Prostate gland (tissue), 2 donors: ENCODE measurements at regions not wholly inside any gene's neighbourhood (a gene's known extent, or its start where the extent isn't known, plus 50 kb on each side); places are given as distances from the start of the nearest gene placed in this dataset.

ENCODE experiments used
- POLR2AphosphoS5 ChIP-seq: sonication (generic); formaldehyde crosslinking; IDR thresholded peaks from one replicate; pipeline ENCODE4 v1.6.1; 2017; ENCODE audit warnings: antibody characterized with exemption
- TF ChIP-seq, protein P1 (sequence below), 4 experiments: fragments of 200-600 bp in 2 of 4; fragments of 450-650 bp in 2 of 4; sonication (generic) in 2 of 4; IDR thresholded peaks; 1 replicate in 3 of 4; 2 replicates in 1 of 4; pipeline ENCODE4 v1.5.1; 2016 to 2019; ENCODE audit warnings: antibody characterized with exemption in 4 of 4, mild to moderate bottlenecking in 2 of 4, moderate library complexity in 2 of 4

DNA sequence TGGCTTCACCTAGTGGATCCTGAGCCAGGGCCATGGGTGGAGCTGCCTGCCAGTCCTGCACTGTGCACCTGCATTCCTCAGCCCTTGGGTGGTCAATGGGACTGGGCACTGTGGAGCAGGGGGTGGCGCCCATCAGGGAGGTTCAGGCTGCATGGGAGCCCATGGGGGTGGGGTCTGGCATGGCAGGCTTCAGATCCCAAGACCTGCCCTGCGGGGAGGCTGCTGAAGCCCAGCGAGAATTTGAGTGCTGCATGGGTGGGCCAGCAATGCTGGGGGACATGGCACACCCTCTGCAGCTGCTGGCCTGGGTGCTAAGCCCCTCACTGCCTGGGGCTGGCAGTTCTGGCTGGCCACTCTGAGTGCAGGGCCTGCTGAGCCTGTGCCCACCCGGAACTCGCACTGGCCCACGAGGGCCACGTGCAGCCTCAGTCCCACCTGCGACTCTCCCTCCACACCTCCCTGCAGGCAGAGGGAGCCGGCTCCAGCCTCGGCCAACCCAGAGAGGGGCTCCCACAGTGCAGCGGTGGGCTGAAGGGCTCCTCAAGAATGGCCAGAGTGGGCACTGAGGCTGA, 270.0 kb downstream of the CENPC start:
- TF ChIP-seq, protein P1, sequence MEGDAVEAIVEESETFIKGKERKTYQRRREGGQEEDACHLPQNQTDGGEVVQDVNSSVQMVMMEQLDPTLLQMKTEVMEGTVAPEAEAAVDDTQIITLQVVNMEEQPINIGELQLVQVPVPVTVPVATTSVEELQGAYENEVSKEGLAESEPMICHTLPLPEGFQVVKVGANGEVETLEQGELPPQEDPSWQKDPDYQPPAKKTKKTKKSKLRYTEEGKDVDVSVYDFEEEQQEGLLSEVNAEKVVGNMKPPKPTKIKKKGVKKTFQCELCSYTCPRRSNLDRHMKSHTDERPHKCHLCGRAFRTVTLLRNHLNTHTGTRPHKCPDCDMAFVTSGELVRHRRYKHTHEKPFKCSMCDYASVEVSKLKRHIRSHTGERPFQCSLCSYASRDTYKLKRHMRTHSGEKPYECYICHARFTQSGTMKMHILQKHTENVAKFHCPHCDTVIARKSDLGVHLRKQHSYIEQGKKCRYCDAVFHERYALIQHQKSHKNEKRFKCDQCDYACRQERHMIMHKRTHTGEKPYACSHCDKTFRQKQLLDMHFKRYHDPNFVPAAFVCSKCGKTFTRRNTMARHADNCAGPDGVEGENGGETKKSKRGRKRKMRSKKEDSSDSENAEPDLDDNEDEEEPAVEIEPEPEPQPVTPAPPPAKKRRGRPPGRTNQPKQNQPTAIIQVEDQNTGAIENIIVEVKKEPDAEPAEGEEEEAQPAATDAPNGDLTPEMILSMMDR (IDR thresholded peaks at IDR 0.05) = no peak
- TF ChIP-seq POLR2AphosphoS5 = no peak
